Activated naive CD8-positive, alpha-beta T cell treated with anti-CD3 and anti-CD28 coated beads, Interleukin-2, amount 50 U/mL, for 16 hours (primary cell): ENCODE measurements at regions not wholly inside any gene's neighbourhood (a gene's known extent, or its start where the extent isn't known, plus 50 kb on each side); places are given as distances from the start of the nearest gene placed in this dataset.

ENCODE experiments used
- DNase-seq: peaks from one replicate; pipeline ENCODE4 v3.0.0-alpha.2; 2020; ENCODE audit warnings: low read depth, low spot score

DNA sequence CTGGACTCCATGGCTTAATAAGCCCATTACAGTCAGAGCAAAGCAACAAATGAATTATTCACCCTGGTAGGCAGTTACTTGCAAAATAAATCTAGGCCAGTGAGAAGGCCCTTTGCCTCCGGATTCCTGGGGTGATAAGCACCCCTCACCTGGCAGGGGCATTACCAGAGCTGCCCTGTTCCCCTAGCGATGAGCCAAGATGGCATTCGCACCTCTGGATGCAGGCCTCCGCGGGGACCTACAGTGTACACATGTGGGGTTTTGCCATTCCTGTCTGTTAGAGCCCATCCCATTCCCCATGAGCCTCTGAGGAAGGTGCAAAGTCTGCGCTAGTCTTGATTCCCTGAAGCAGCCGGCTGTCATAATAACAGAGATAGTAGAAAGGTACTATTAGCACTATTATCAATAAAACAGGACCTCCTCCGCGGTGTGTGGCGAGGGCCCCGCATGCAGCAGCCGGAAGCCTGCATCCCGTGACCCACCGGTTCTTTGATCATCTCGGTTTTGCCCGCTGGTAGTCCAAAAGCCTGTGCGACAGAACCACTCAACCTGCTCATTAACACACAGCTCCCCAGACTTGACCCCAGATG lies 344.3 kb downstream of the BRD1 start:
- no peak for DNase-seq

- DNase-seq, result no peak
Measured at GRCh38 chr22:49482811-49483210, 344.9 kb downstream of the BRD1 start.

- DNase-seq, result no peak
Measured at GRCh38 chr22:49481659-49482399, 345.8 kb downstream of the BRD1 start.

DNA sequence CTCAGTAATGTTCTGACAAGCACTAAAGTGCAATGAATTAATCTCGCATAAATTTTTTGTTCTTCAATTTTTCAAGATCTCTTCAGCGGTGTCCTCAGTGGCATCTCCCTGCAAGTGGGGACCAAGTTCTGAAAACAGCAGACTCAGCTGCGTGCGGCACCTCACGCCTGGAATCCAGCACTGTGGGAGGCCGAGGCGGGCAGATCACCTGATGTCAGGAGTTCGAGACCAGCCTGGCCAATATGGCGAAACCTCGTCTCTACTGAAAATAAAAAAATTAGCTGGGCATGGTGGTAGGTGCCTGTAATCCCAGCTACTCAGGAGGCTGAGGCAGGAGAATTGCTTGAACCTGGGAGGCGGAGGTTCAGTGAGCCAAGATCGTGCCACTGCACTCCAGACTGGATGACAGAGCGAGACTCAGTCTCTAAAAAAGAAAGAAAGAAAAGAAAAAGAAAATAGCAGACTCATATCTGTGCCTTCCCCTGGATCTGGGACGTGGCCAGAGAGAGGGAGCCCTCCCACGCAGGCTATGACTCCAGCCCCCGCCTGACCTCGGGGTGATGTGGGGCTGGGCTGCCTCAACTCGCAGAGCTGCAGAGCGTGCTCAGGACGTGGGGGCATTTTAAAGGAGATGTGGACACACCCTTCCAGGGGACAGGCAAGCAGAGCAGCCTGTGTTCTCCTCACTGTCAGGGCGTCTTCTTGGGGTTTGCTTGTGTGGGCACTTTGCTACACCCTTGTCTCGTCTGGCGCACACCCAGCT lies 346.6 kb downstream of the BRD1 start:
- DNase-seq, result no peak

- no peak for DNase-seq
Measured at GRCh38 chr22:49480331-49480730, 347.3 kb downstream of the BRD1 start.

- no peak for DNase-seq
Measured at GRCh38 chr22:49479566-49479965, 348.1 kb downstream of the BRD1 start.

DNA sequence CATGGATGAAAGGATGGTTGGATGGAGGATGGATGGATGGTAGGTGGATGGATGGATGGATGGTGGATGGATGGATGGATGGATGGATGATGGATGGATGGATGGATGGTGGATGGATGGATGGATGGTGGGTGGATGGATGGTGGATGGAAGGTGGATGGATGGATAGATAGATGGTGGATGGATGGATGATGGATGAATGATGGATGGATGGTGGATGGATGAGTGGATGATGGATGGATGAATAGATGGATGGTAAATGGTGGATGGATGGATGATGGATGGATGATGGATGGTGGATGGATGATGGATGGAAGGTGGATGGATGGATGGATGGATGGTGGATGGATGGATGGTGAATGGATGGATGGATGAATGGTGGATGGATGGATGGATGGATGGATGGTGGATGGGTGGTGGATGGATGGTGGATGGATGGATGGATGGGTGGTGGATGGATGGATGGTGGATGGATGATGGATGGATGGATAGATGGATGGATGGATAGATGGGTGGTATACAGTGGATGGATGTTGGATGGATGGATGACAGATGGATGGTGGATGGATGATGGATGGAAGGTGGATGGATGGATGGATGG lies 350.8 kb downstream of the BRD1 start:
- no peak for DNase-seq

- DNase-seq, result no peak
Measured at GRCh38 chr22:49476176-49476575, 351.5 kb downstream of the BRD1 start.

DNA sequence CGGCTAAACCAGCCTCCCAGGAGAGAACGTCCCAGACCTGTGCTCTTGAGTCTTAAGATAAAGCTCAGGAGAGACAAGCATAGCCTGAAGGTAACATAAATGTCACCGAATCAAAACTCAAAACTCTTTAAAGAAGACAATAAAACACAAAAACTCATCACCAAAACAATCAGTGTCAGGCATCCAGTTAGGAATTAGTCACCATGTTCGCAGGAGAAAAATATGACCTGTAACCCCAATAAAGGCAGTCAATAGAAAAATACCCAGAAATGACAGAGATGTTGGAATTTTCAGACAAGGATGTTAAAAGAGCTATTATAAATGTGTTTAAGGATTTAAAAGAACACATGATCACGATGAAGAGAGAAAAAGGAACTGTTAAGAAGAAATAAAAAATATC lies 352.4 kb downstream of the BRD1 start:
- DNase-seq, result no peak

DNA sequence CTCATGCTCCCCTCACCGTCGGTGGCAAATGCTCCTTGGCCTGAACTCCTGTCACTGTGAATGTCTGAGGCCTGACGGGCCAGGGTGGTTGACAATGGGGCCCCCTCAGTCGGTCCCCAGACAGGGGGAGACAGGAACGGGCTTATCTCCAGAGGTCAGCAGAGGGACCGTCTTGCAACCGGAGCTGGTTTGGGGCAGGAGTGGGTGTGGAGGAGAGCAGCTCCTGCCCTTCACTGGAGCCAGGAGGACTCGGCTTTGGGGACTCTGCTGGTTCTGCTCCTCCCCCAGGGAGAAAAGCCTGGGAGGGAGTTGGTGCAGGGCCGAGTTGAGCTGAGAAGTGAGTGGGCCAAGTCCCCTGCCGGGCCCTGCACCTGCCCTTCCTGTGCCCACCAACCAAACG lies 354.4 kb downstream of the BRD1 start:
- DNase-seq, result no peak

GRCh38 chr22:49470741-49471503 lies 356.8 kb downstream of the BRD1 start:
- DNase-seq, result no peak

- no peak for DNase-seq
Measured at GRCh38 chr22:49469896-49470740, 357.6 kb downstream of the BRD1 start.

GRCh38 chr22:49468487-49469198 lies 359.0 kb downstream of the BRD1 start:
- DNase-seq, result no peak

DNA sequence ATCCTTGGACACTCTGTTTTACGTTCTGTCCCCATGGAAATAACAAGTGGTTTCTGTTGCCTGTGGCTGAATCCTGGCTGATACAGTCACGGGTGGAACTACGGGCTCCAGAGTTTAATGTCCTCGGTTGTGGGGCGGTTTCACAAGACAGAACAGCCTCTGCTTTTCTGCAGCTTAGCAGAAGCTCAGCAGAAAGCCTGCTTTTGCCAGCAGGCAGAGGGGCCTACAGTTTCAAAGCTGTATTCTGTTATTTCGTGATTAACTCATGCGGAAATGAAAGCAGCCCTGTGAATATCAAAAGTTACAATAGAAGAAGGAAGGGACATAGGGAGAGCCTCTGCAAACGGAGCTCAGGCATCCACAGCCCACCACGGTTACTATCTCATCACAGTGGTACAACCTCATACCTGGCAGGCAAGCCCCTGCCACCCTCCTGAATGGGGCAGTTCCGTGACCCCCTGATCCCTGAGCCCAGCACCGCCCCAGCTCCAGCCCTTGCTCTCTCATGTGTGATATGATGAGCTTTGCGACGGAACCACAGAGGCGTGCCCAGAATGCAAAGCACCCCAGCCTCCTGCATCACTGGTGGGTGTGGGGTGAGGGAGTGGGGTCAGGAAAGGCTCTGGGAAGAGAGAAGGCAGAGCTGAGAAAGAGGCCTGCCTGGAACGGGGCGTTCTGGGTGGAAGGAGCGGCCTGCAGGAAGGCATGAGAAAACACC lies 360.6 kb downstream of the BRD1 start:
- no peak for DNase-seq

DNA sequence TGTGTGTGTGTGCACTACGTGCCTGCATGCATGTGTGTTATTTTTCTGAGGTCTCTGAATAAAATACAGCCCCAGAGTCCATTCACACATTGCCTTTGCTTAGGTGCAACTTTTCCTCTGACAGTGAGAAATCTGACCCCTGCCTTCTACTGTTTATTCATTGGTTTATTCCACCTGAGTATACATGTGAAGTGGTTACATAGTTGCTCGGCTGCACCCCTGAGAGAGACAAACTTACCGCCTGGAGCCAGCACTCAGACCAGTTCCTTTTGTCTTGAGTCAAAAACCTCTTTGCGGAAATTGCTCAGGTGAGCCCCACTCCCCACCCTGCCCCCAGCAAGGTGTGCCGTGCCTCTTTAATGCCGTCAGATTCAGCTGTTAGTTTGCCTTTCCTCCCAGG lies 363.6 kb downstream of the BRD1 start:
- no peak for DNase-seq

DNA sequence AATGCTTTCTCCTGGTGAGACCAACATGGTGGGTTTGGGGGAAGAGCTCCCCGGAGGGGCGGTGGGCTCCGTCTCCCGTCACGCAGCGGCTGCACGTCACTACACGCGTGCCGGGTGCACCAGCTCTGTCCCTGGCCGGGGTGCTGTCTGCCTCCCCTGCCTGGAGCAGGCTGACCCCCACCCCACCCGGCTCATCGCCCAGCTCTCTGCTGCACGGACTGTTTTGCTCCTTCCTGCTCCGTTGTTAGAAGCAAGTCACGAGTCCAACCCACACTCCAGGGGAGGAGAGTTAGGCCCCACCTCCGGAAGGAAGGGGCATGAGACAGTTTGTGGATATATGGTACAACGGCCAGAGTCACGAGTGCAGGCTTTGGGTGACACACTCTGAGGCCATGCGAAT lies 364.9 kb downstream of the BRD1 start:
- DNase-seq, result no peak

- no peak for DNase-seq
Measured at GRCh38 chr22:49462291-49462690, 365.4 kb downstream of the BRD1 start.

GRCh38 chr22:49461674-49462073 lies 366.0 kb downstream of the BRD1 start:
- DNase-seq, result no peak

DNA sequence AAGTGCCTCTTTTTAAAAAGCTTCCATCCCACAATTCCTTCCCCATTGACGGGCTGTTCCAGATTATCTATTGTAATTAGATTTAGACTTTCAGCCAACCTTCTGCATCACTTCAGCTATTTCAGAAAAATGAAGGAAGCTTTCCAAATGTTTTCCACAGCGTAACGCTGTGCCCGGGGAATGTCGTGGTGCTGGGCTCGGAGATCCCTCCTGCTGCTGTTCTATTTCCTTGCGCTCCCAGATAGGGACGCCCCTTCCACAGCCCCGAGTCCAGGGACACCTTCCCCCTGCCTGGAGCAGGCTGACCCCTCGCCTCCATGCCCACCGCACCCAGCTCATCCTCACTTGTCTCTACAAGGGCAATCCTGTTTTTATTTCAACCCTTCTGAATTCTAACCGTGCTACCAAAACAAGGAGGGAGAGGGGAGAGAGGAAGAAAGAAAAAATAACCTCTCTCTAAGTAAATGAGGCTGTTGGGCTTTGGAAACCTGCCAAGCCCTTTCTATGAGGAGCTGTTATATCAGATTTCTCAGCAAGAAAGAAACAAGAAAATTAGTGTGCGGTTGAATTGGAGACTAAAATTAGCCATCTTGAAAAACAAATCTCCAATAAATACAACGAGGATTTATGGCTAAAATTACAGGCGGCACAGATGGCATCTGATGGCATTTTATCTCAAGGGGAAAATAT lies 366.9 kb downstream of the BRD1 start:
- DNase-seq, result no peak
